GM23338 (cell line): ENCODE measurements at regions not wholly inside any gene's neighbourhood (a gene's known extent, or its start where the extent isn't known, plus 50 kb on each side); places are given as distances from the start of the nearest gene placed in this dataset.

Source experiments
- ATAC-seq: fragments of 200-7000 bp; cut with Tn5 transposase; 3 replicates; pipeline ENCODE4 v1.9.1; 2020
- DNase-seq: peaks from one replicate; pipeline ENCODE4 v3.0.0-alpha.2; 2015; ENCODE audit warnings: low spot score
- H2AFZ ChIP-seq: fragments of 200-600 bp; sonication (generic); 2 replicates; pipeline ENCODE4 v1.8.0; 2016; ENCODE audit warnings: antibody characterized with exemption, mild to moderate bottlenecking, moderate library complexity
- H3F3A ChIP-seq: fragments of 200-600 bp; sonication (generic); replicated peaks from 2 replicates; pipeline ENCODE4 v1.8.0; 2017; ENCODE audit warnings: antibody characterized with exemption, mixed run types, low read depth
- H3K27ac ChIP-seq: fragments of 200-600 bp; sonication (generic); 2 replicates; pipeline ENCODE4 v1.6.1; 2016; ENCODE audit warnings: low read depth
- H3K27me3 ChIP-seq: fragments of 200-600 bp; sonication (generic); 2 replicates; pipeline ENCODE4 v1.8.0; 2016; ENCODE audit warnings: mild to moderate bottlenecking, mixed run types, moderate library complexity; ENCODE audit not compliant: insufficient read depth
- H3K36me3 ChIP-seq: fragments of 200-600 bp; sonication (generic); 2 replicates; pipeline ENCODE4 v1.8.0; 2016; ENCODE audit warnings: mild to moderate bottlenecking; ENCODE audit not compliant: insufficient read depth
- H3K4me1 ChIP-seq: fragments of 200-600 bp; sonication (generic); 2 replicates; pipeline ENCODE4 v1.8.0; 2016; ENCODE audit warnings: mild to moderate bottlenecking, moderate library complexity; ENCODE audit not compliant: insufficient read depth
- H3K4me2 ChIP-seq: fragments of 200-600 bp; sonication (generic); 2 replicates; pipeline ENCODE4 v1.7.1; 2017; ENCODE audit warnings: mixed run types
- H3K4me3 ChIP-seq: fragments of 200-600 bp; sonication (generic); 2 replicates; pipeline ENCODE4 v1.6.1; 2016; ENCODE audit warnings: mixed run types
- H3K79me2 ChIP-seq: fragments of 200-600 bp; sonication (generic); replicated peaks from 2 replicates; pipeline ENCODE4 v1.8.0; 2017; ENCODE audit warnings: mild to moderate bottlenecking; ENCODE audit not compliant: insufficient read depth
- H3K9me2 ChIP-seq: fragments of 200-600 bp; sonication (generic); 2 replicates; pipeline ENCODE4 v1.8.0; 2017; ENCODE audit not compliant: insufficient read depth
- H4K20me1 ChIP-seq: fragments of 200-600 bp; sonication (generic); replicated peaks from 2 replicates; pipeline ENCODE4 v1.8.0; 2017; ENCODE audit warnings: mild to moderate bottlenecking; ENCODE audit not compliant: insufficient read depth
- H3K27ac Mint-ChIP-seq: 2 replicates; pipeline ENCODE4 v1.8.0; 2020; ENCODE audit warnings: inconsistent platforms, mild to moderate bottlenecking, moderate library complexity, mixed read lengths
- H3K27me3 Mint-ChIP-seq: 3 replicates; pipeline ENCODE4 v1.8.0; 2022; ENCODE audit warnings: low read depth, mild to moderate bottlenecking, moderate library complexity, mixed read lengths, inconsistent platforms; ENCODE audit not compliant: insufficient read depth, poor library complexity
- H3K36me3 Mint-ChIP-seq: 3 replicates; pipeline ENCODE4 v1.8.0; 2021; ENCODE audit warnings: low read depth, mild to moderate bottlenecking, inconsistent platforms, moderate library complexity, mixed read lengths
- H3K4me1 Mint-ChIP-seq: 3 replicates; pipeline ENCODE4 v1.8.0; 2020; ENCODE audit warnings: mild to moderate bottlenecking, inconsistent platforms, mixed read lengths
- H3K4me3 Mint-ChIP-seq: 3 replicates; pipeline ENCODE4 v1.8.0; 2021; ENCODE audit warnings: moderate library complexity, mild to moderate bottlenecking, inconsistent platforms, mixed read lengths
- H3K9me3 Mint-ChIP-seq: 3 replicates; pipeline ENCODE4 v1.8.0; 2020; ENCODE audit warnings: moderate library complexity, mild to moderate bottlenecking, inconsistent platforms, mixed read lengths
- CTCF ChIP-seq, 2 experiments: fragments of 200-600 bp in 1 of 2; sonication (generic) in 1 of 2; conservative IDR thresholded peaks; 2 replicates each; pipeline versions ENCODE4 v1.5.1 to v1.6.1; 2016 to 2017; ENCODE audit warnings: antibody characterized with exemption in 2 of 2, low read depth in 2 of 2, mild to moderate bottlenecking in 2 of 2, moderate library complexity in 1 of 2
- ETS1 ChIP-seq: IDR thresholded peaks from 2 replicates; pipeline ENCODE4 v1.6.1; 2016; ENCODE audit warnings: antibody characterized with exemption
- EZH2 ChIP-seq: fragments of 200-600 bp; sonication (generic); IDR thresholded peaks from one replicate; pipeline ENCODE4 v1.8.0; 2017; ENCODE audit warnings: antibody characterized with exemption, mild to moderate bottlenecking, low read depth; ENCODE audit not compliant: unreplicated experiment
- JUNB ChIP-seq: IDR thresholded peaks from one replicate; pipeline ENCODE4 v1.6.1; 2016; ENCODE audit warnings: antibody characterized with exemption; ENCODE audit not compliant: unreplicated experiment
- NANOG ChIP-seq: IDR thresholded peaks from 2 replicates; pipeline ENCODE4 v1.6.1; 2016; ENCODE audit warnings: antibody characterized with exemption, borderline replicate concordance
- STAT1 ChIP-seq: IDR thresholded peaks from one replicate; pipeline ENCODE4 v1.6.1; 2016; ENCODE audit warnings: antibody characterized with exemption; ENCODE audit not compliant: unreplicated experiment
- ZNF114 ChIP-seq: fragments of 250-450 bp; sonication (Bioruptor Pico); IDR thresholded peaks from 2 replicates; pipeline ENCODE4 v1.5.0; 2020; ENCODE audit warnings: mild to moderate bottlenecking, moderate library complexity
- ZNF462 ChIP-seq: fragments of 250-450 bp; sonication (Bioruptor Pico); IDR thresholded peaks from 2 replicates; pipeline ENCODE4 v1.5.0; 2020; ENCODE audit warnings: mild to moderate bottlenecking, moderate library complexity

- TF ChIP-seq NANOG (no peak), ETS1 (no peak), EZH2 (no peak), CTCF (conservative IDR thresholded peaks at IDR 0.05; ENCODE audit: low read depth in 2 of 2) (no peak), ZNF114 (no peak)
Measured at GRCh38 chr15:47507221-47507985, 209.9 kb upstream of the SEMA6D start (continued).

GRCh38 chr15:47511261-47511660, 206.0 kb upstream of the SEMA6D start:
- 0 out of 2 replicates have a peak, but pooled peaks cover 2% of the 10 kb centered on the region for H3K9me2 ChIP-seq
- no peak overlapping the region for H3K27ac Mint-ChIP-seq
- no peaks in the 10 kb centered on the region for H3K36me3 Mint-ChIP-seq

GRCh38 chr15:47513471-47513870, 203.8 kb upstream of the SEMA6D start:
- no peaks in the 10 kb centered on the region for H3K27me3 Mint-ChIP-seq
- DNase-seq, result no peak
- Histone ChIP-seq H3K36me3 (no peaks in the 10 kb centered on the region), H3K4me3 (no peak overlapping the region), H3K4me1 (no peaks in the 10 kb centered on the region), H3F3A (no peaks in the 10 kb centered on the region), H3K27ac (no peak overlapping the region), H4K20me1 (no peaks in the 10 kb centered on the region), H3K79me2 (no peaks in the 10 kb centered on the region), H3K9me2 (no peaks in the 10 kb centered on the region), H2AFZ (no peak overlapping the region), H3K27me3 (no peaks in the 10 kb centered on the region), H3K4me2 (no peak overlapping the region)
- H3K9me3 Mint-ChIP-seq, result peaks cover 5% of the 10 kb centered on the region; the same call in 2 of the 3 replicates
- H3K36me3 Mint-ChIP-seq, result no peaks in the 10 kb centered on the region
- ATAC-seq, result no peak
- no peak overlapping the region for H3K27ac Mint-ChIP-seq
- H3K4me1 Mint-ChIP-seq, result no peaks in the 10 kb centered on the region
- no peak overlapping the region for H3K4me3 Mint-ChIP-seq
- TF ChIP-seq ETS1, result no peak
- no peak for TF ChIP-seq STAT1
- TF ChIP-seq JUNB, result no peak
- no peak for TF ChIP-seq ZNF462 (CRISPR knock-in tag)

More at GRCh38 chr15:47511261-47511660, 206.0 kb upstream of the SEMA6D start:
- H3K9me3 Mint-ChIP-seq, result peaks cover 5% of the 10 kb centered on the region; the same call in 2 of the 3 replicates
- Histone ChIP-seq H2AFZ (no peak overlapping the region), H3K79me2 (no peaks in the 10 kb centered on the region), H3K4me2 (no peak overlapping the region), H3F3A (no peaks in the 10 kb centered on the region), H3K36me3 (no peaks in the 10 kb centered on the region), H3K27ac (no peak overlapping the region), H3K4me3 (no peak overlapping the region), H3K27me3 (no peaks in the 10 kb centered on the region), H4K20me1 (no peaks in the 10 kb centered on the region), H3K4me1 (no peaks in the 10 kb centered on the region)
- DNase-seq, result no peak
- no peak for ATAC-seq
- no peak for TF ChIP-seq JUNB
- H3K4me1 Mint-ChIP-seq, result no peaks in the 10 kb centered on the region
- no peaks in the 10 kb centered on the region for H3K27me3 Mint-ChIP-seq
- H3K4me3 Mint-ChIP-seq, result no peak overlapping the region
